ENCODE measurements at regions not wholly inside any gene's neighbourhood (a gene's known extent, or its start where the extent isn't known, plus 50 kb on each side); places are given as distances from the start of the nearest gene placed in this dataset.

GRCh38 chr10:36555036-36555435, 570.4 kb upstream of the ANKRD30A start:
- no peak overlapping the region for H3K27ac ChIP-seq (ENCODE audit: insufficient read depth, low read length)
- no peak overlapping the region for H3K4me3 ChIP-seq (ENCODE audit: insufficient read depth, low read depth, low read length)
- DNase-seq (no peak), ATAC-seq (ENCODE audit: low read depth) (no peak)
- no peaks in the 10 kb centered on the region for H3K4me1 ChIP-seq (ENCODE audit: control insufficient read depth, insufficient read depth, low read length)
- H3K9ac ChIP-seq (ENCODE audit: low read depth, low read length) = no peak overlapping the region
- no peak overlapping the region for H3K56ac ChIP-seq (ENCODE audit: extremely low read depth, insufficient read depth, low read length)
- TF ChIP-seq BHLHE40 (IDR thresholded peaks at IDR 0.05; ENCODE audit: low read depth, low read length) (no peak), MXI1 (IDR thresholded peaks at IDR 0.05; ENCODE audit: borderline replicate concordance, low read depth, low read length) (no peak), FOS (IDR thresholded peaks at IDR 0.05; ENCODE audit: low read depth, low read length) (no peak), CHD1 (IDR thresholded peaks at IDR 0.05; ENCODE audit: low read depth, low read length) (no peak), CEBPB (IDR thresholded peaks at IDR 0.05; ENCODE audit: low read depth, low read length) (no peak), NFE2L2 (IDR thresholded peaks at IDR 0.05; ENCODE audit: low read depth, low read length) (no peak), CTCF (conservative IDR thresholded peaks at IDR 0.05; ENCODE audit: low read depth, low read length) (no peak), MAFK (IDR thresholded peaks at IDR 0.05; ENCODE audit: low read depth, low read length) (no peak), MAZ (IDR thresholded peaks at IDR 0.05; ENCODE audit: borderline replicate concordance, low read depth, low read length) (no peak), RFX5 (IDR thresholded peaks at IDR 0.05; ENCODE audit: low read depth, low read length) (no peak), SMC3 (IDR thresholded peaks at IDR 0.05; ENCODE audit: low read depth, low read length) (no peak), RCOR1 (IDR thresholded peaks at IDR 0.05; ENCODE audit: insufficient replicate concordance, low read length) (no peak), RAD21 (IDR thresholded peaks at IDR 0.05; ENCODE audit: low read length) (no peak), POLR2A (IDR thresholded peaks at IDR 0.05; ENCODE audit: low read depth, low read length) (no peak)
- TF ChIP-seq, protein P1, sequence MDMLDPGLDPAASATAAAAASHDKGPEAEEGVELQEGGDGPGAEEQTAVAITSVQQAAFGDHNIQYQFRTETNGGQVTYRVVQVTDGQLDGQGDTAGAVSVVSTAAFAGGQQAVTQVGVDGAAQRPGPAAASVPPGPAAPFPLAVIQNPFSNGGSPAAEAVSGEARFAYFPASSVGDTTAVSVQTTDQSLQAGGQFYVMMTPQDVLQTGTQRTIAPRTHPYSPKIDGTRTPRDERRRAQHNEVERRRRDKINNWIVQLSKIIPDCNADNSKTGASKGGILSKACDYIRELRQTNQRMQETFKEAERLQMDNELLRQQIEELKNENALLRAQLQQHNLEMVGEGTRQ (IDR thresholded peaks at IDR 0.05; ENCODE audit: low read depth, low read length) = no peak
- TF ChIP-seq, protein P2, sequence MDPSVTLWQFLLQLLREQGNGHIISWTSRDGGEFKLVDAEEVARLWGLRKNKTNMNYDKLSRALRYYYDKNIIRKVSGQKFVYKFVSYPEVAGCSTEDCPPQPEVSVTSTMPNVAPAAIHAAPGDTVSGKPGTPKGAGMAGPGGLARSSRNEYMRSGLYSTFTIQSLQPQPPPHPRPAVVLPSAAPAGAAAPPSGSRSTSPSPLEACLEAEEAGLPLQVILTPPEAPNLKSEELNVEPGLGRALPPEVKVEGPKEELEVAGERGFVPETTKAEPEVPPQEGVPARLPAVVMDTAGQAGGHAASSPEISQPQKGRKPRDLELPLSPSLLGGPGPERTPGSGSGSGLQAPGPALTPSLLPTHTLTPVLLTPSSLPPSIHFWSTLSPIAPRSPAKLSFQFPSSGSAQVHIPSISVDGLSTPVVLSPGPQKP (IDR thresholded peaks at IDR 0.05; ENCODE audit: borderline replicate concordance, low read depth, low read length) = no peak
- dilution Hi-C loops (cut with HindIII; ENCODE audit: low sequenced_read_pairs, unreplicated experiment) (no loop called here), intact Hi-C loops (cut with micrococcal nuclease) (no loop called here), in situ Hi-C loops (cut with MboI; ENCODE audit: low sequenced_read_pairs) (no loop called here)
- BruUV-seq (replicated peaks) = no TSS peak
- H3K4ac ChIP-seq (ENCODE audit: low read depth, low read length) = no peak overlapping the region
- H2AK9ac ChIP-seq (replicated peaks; ENCODE audit: low read depth, low read length, poor library complexity) = no peak overlapping the region
- no peak overlapping the region for H4K5ac ChIP-seq (ENCODE audit: low read depth, low read length)
- H2AK5ac ChIP-seq (ENCODE audit: low read depth, low read length) = no peak overlapping the region
- no peaks in the 10 kb centered on the region for H3K9me3 ChIP-seq (ENCODE audit: control insufficient read depth, insufficient read depth, low read length)
- H3K18ac ChIP-seq (ENCODE audit: low read depth, low read length) = no peak overlapping the region
- H2BK120ac ChIP-seq (ENCODE audit: low read depth, low read length) = no peak overlapping the region
- no peak overlapping the region for H2BK5ac ChIP-seq (ENCODE audit: low read depth, low read length, poor library complexity, severe bottlenecking)
- no peaks in the 10 kb centered on the region for H3K9me1 ChIP-seq (ENCODE audit: insufficient read depth, low read length)
- no peaks in the 10 kb centered on the region for H4K20me1 ChIP-seq (ENCODE audit: insufficient read depth, low read length)
- ChIA-PET CTCF (no interaction called here), POLR2A (ENCODE audit: unreplicated experiment) (no interaction called here)
- H3K27me3 ChIP-seq (ENCODE audit: control insufficient read depth, insufficient read depth, low read length) = no peaks in the 10 kb centered on the region
- no peaks in the 10 kb centered on the region for H3K36me3 ChIP-seq (ENCODE audit: control insufficient read depth, insufficient read depth, low read length)
- H3K23ac ChIP-seq (ENCODE audit: low read depth, low read length) = no peak overlapping the region
- WGBS, 2 experiments (ENCODE audit: extremely low coverage in 2 of 2, insufficient read length in 1 of 2) = no CpG with 5 or more reads among the region's 2 CpGs
- no peak overlapping the region for H3K4me2 ChIP-seq (ENCODE audit: low read depth, low read length)
- H2BK15ac ChIP-seq (ENCODE audit: low read depth, low read length) = no peak overlapping the region
- no peak overlapping the region for H3K14ac ChIP-seq (replicated peaks; ENCODE audit: low read depth, low read length)
- H3K79me1 ChIP-seq (ENCODE audit: low read depth in 1 of 2, low read length in 2 of 2) = no peaks in the 10 kb centered on the region
- H2BK20ac ChIP-seq (ENCODE audit: low read depth, low read length) = peak overlapping the region; percentile 41; the same call in 1 of the 2 replicates
- H4K8ac ChIP-seq (ENCODE audit: low read depth in 2 of 2, low read length in 2 of 2) = no peak overlapping the region
- H2AFZ ChIP-seq (replicated peaks; ENCODE audit: low read length, poor library complexity) = no peak overlapping the region
- no peak overlapping the region for H4K91ac ChIP-seq (ENCODE audit: insufficient read depth, low read depth, low read length)

All from IMR-90 (cell line).